Chondrocyte (in vitro differentiated cells): ENCODE measurements at regions not wholly inside any gene's neighbourhood (a gene's known extent, or its start where the extent isn't known, plus 50 kb on each side); places are given as distances from the start of the nearest gene placed in this dataset.

Experiments
- DNase-seq: peaks from one replicate; pipeline ENCODE4 v3.0.0; 2021; ENCODE audit warnings: mixed read lengths, low spot score
- H3K27ac Mint-ChIP-seq: one replicate; pipeline ENCODE4 v1.8.0; 2021; ENCODE audit warnings: mild to moderate bottlenecking, moderate library complexity, mixed read lengths; ENCODE audit not compliant: unreplicated experiment
- H3K27me3 Mint-ChIP-seq: 2 replicates; pipeline ENCODE4 v1.8.0; 2021; ENCODE audit warnings: low read depth, mixed read lengths
- H3K36me3 Mint-ChIP-seq: 2 replicates; pipeline ENCODE4 v1.8.0; 2021; ENCODE audit warnings: low read depth, mixed read lengths
- H3K4me1 Mint-ChIP-seq: 2 replicates; pipeline ENCODE4 v1.8.0; 2021; ENCODE audit warnings: low read depth, mild to moderate bottlenecking, mixed read lengths
- H3K4me3 Mint-ChIP-seq: one replicate; pipeline ENCODE4 v1.8.0; 2021; ENCODE audit warnings: mild to moderate bottlenecking, moderate library complexity, mixed read lengths; ENCODE audit not compliant: unreplicated experiment
- H3K9me3 Mint-ChIP-seq: 2 replicates; pipeline ENCODE4 v1.8.0; 2021; ENCODE audit warnings: low read depth, mixed read lengths
- TF ChIP-seq, protein P1 (sequence below): fragments of 200-600 bp; sonication (generic); IDR thresholded peaks from 2 replicates; pipeline ENCODE4 v1.5.0; 2021; ENCODE audit warnings: antibody characterized with exemption, mild to moderate bottlenecking, moderate library complexity

DNA sequence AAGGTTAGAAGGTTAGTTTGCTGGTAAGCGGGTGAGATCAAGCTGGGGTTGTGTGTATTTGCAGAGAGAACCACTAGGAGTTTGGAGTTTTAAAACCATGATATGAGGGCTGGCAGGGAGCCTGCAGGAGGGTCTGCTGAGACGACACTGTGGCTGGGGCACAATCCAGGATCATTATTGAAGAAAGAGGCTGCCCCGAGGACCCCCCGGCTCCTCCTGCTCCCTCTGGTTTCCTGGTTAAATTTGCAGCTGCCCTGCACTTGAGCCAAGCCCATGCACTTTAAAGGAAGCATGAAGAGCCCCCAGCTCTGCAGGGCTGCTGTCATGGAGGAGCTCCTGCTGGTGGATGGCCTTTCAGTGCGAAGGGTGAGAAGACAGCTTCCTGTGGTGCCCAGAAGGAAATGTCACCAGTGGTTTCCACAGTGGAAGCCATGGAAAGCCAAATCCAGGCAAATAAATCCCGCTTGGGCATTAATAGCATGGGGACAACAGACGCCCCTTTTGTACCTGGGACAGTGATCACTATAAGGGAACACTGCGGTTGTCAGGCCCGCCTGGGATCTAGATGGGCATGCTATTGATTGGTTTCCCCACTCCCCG is 140.7 kb downstream of the NSG2 start:
- H3K4me1 Mint-ChIP-seq: no peaks in the 10 kb centered on the region
- no peaks in the 10 kb centered on the region for H3K9me3 Mint-ChIP-seq
- H3K4me3 Mint-ChIP-seq: no peak overlapping the region
- no peak for DNase-seq
- no peaks in the 10 kb centered on the region for H3K36me3 Mint-ChIP-seq
- TF ChIP-seq, protein P1, sequence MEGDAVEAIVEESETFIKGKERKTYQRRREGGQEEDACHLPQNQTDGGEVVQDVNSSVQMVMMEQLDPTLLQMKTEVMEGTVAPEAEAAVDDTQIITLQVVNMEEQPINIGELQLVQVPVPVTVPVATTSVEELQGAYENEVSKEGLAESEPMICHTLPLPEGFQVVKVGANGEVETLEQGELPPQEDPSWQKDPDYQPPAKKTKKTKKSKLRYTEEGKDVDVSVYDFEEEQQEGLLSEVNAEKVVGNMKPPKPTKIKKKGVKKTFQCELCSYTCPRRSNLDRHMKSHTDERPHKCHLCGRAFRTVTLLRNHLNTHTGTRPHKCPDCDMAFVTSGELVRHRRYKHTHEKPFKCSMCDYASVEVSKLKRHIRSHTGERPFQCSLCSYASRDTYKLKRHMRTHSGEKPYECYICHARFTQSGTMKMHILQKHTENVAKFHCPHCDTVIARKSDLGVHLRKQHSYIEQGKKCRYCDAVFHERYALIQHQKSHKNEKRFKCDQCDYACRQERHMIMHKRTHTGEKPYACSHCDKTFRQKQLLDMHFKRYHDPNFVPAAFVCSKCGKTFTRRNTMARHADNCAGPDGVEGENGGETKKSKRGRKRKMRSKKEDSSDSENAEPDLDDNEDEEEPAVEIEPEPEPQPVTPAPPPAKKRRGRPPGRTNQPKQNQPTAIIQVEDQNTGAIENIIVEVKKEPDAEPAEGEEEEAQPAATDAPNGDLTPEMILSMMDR: no peak
- peaks cover 47% of the 10 kb centered on the region for H3K27me3 Mint-ChIP-seq
- no peak overlapping the region for H3K27ac Mint-ChIP-seq

DNA sequence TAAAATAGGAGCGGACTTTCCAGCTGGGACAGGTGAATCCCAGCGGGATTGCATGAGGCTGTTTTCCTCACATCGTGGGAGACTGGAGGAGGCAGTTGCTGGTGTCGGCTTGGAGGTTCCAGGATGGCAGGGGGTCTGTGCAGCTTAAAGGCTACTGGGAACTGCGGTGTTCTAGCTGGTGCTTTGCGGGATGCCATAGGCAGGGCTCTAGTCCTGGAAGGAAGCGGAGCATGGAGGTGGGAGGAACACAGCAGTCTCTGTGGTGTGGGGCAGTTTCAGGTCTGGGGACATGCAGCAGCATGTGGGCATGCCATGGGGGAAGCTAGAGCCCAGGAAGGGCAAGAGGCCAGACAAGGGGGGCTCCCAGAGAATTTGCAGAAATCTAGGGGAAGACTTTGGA is 141.5 kb downstream of the NSG2 start:
- no peak for DNase-seq
- H3K4me1 Mint-ChIP-seq: no peaks in the 10 kb centered on the region
- no peaks in the 10 kb centered on the region for H3K9me3 Mint-ChIP-seq
- TF ChIP-seq, protein P1: no peak
- H3K4me3 Mint-ChIP-seq: no peak overlapping the region
- no peaks in the 10 kb centered on the region for H3K36me3 Mint-ChIP-seq
- H3K27ac Mint-ChIP-seq: no peak overlapping the region
- peaks cover 49% of the 10 kb centered on the region for H3K27me3 Mint-ChIP-seq

DNA sequence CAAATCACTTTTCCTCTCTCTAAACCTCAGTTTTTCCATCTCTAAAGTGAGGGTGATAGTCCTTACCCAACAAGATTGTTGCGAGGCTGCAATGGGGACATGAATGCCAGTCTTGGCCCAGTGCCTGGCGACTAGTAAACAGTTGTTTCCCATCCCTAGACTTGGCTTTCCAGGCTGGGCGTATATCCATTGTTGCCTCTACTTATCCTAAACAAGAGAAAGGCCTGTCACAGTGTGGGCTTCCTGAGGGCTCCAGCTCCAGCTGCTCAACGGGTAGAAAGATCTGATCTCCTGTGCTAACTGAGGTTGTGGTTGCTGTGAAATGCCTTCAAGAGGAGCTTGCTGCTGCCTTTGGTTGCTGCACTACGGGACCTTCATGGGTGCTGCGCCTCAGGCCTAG is 142.0 kb downstream of the NSG2 start:
- Mint-ChIP-seq H3K4me1 (no peaks in the 10 kb centered on the region), H3K9me3 (no peaks in the 10 kb centered on the region), H3K36me3 (no peaks in the 10 kb centered on the region), H3K4me3 (no peak overlapping the region), H3K27ac (no peak overlapping the region), H3K27me3 (peaks cover 52% of the 10 kb centered on the region)
- TF ChIP-seq, protein P1: no peak
- no peak for DNase-seq

DNA sequence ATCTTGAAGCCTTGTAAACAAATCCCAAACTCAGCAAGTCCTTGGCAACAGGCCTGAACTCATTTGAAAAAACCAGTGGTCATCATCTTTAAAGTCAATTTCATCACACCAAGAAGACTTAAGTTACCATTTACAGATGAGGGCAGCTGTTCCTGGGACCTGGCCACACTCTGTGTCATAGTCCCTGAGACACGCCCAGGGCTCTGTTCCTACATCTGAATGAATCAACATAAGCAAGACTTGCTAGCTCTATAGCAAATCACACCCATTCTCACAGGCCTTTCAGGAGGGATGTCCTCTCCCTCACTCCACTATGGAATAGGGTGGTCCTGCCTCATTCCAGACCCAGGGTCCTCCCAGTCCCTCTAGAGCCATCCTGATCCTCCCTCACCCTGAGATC is 142.8 kb downstream of the NSG2 start:
- DNase-seq: no peak
- H3K36me3 Mint-ChIP-seq: no peaks in the 10 kb centered on the region
- TF ChIP-seq, protein P1: no peak
- no peaks in the 10 kb centered on the region for H3K4me1 Mint-ChIP-seq
- H3K4me3 Mint-ChIP-seq: no peak overlapping the region
- H3K9me3 Mint-ChIP-seq: no peaks in the 10 kb centered on the region
- H3K27ac Mint-ChIP-seq: no peak overlapping the region
- peaks cover 54% of the 10 kb centered on the region for H3K27me3 Mint-ChIP-seq

DNA sequence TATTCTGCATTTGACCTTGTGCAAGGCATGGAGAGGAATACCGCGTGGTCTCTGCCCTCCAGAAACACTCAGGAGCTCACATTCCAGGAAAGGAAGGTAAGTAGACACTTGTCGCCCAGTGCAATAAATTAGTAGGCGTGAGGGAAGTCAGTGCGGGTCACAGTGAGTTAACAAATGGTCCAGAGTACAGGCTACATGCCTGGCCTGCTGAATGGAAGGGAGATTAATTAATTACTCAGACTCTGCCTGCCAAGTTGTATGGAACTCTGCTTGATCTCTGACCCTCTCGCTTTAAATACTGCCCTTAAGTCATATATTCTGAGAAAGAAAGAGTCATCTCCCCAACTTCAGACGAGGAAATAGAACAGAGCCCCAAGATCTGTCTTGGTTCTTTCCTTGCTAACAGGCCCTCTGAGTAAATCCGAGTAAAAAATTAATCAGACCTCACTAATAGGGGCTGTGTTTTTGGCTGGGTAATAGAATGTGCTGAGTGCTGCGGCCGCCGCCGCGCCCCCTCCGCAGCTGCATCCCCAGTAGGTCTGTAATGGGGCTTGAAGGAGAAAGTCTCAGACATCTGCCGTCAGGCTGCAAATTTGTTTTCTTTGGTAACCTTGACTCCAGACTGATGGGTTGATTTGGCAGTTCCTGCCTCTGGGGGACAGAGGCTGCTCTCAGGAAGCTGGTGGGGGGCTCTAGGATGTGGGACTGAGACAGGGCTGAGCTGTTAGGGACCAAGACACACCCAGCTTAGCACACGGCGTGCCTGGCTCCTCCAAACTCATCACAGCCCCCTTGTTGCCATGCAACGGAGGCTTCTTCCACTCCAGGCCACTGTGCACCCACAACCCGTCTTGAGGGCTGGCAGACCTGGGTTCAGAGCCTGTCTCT is 144.4 kb downstream of the NSG2 start:
- Mint-ChIP-seq H3K9me3 (no peaks in the 10 kb centered on the region), H3K27ac (no peak overlapping the region)

More for the DNA sequence above, 144.4 kb downstream of the NSG2 start:
- Mint-ChIP-seq H3K36me3 (no peaks in the 10 kb centered on the region), H3K4me3 (no peak overlapping the region), H3K27me3 (peaks cover 54% of the 10 kb centered on the region), H3K4me1 (no peaks in the 10 kb centered on the region)
- DNase-seq: no peak
- TF ChIP-seq, protein P1: no peak
